ENCODE measurements at regions not wholly inside any gene's neighbourhood (a gene's known extent, or its start where the extent isn't known, plus 50 kb on each side); places are given as distances from the start of the nearest gene placed in this dataset.
A peak's percentile ranks its signal among the peaks of the same experiment; 100 is the strongest.

DNA sequence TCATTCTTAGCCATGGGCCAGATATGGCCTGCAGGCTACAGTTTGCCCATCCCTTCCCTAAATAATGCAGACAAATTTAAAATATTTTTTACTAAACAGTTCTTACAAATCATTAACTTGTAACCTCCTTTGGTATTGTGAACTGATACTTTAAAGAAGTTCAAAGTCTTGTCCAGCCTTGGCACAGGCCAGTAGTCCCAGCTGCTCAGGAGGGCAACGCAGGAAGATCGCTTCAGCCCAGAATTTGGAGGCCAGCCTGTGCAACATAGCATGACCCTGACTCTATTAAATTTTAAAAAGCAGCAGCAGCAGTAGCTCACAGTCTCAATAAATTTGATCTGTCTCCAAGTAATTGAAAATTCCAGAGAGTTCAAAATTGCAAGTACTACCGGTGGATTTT lies 83.7 kb upstream of the ARHGAP32 start:
- in situ Hi-C loops (cut with MboI; ENCODE audit: low sequenced_read_pairs in 4 of 4) (no loop called here), intact Hi-C loops (cut with DNase I; ENCODE audit: low total_unique reads) (loop anchor here (5.0 kb wide), 1 partner anchor 56 kb away; no protein-coding TSS in a partner anchor)
- no peak for ATAC-seq
- Histone ChIP-seq H3K9me3 (no peaks in the 10 kb centered on the region), H3K27me3 (no peaks in the 10 kb centered on the region), H3K27ac (peak overlapping the region in 1 of 4 donors; percentile 2), H3K36me3 (no peaks in the 10 kb centered on the region), H3K4me1 (peaks cover 53 to 54% of the 10 kb centered on the region in 2 donors), H3K4me3 (no peak overlapping the region)
- no peak for DNase-seq
- no peak for TF ChIP-seq POLR2A (IDR thresholded peaks at IDR 0.05)
- TF ChIP-seq, protein P1, sequence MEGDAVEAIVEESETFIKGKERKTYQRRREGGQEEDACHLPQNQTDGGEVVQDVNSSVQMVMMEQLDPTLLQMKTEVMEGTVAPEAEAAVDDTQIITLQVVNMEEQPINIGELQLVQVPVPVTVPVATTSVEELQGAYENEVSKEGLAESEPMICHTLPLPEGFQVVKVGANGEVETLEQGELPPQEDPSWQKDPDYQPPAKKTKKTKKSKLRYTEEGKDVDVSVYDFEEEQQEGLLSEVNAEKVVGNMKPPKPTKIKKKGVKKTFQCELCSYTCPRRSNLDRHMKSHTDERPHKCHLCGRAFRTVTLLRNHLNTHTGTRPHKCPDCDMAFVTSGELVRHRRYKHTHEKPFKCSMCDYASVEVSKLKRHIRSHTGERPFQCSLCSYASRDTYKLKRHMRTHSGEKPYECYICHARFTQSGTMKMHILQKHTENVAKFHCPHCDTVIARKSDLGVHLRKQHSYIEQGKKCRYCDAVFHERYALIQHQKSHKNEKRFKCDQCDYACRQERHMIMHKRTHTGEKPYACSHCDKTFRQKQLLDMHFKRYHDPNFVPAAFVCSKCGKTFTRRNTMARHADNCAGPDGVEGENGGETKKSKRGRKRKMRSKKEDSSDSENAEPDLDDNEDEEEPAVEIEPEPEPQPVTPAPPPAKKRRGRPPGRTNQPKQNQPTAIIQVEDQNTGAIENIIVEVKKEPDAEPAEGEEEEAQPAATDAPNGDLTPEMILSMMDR (IDR thresholded peaks at IDR 0.05 in 4 of 5, conservative IDR thresholded peaks at IDR 0.05 in 1 of 5) = no peak

DNA sequence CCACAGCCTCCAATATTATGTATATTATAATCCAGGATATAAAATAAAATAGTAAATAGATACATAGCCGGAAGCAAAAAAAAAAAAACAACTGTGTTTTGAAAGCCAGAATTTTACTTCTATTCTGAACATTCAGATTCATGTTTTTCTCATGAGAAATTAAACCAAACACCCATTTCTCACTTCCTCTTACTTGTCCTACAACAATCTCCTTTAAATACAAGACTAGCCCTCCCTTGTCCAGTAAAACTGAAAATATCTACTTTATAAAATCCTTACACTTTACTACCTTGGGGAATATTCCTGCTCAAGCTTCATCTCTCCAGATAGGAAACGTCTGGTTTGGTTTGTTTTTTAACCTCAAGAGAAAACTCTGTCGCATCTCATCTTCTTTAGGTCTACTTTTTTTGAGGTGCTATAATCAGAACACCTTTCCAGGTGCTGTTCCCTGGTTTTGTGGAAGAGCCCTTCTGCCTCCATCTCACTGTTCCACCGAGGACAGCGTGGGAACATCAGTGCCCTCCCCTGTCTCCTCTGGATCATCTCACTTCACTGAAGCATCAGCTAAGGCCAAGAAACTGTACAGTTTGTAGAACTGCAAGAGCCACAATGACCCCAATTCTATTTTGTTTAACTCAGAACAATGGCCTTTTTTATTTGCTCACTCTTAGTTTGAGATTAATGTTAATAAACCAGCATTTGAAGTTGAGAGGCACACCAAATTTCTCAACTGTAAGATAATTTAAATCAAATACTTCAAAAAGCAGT lies 82.0 kb upstream of the ARHGAP32 start:
- no peaks in the 10 kb centered on the region for H3K27me3 ChIP-seq
- DNase-seq = no peak
- H3K36me3 ChIP-seq = no peaks in the 10 kb centered on the region
- in situ Hi-C loops (cut with MboI; ENCODE audit: low sequenced_read_pairs in 4 of 4) (no loop called here), intact Hi-C loops (cut with DNase I; ENCODE audit: low total_unique reads) (no loop called here)
- peaks cover 47 to 53% of the 10 kb centered on the region in 2 donors for H3K4me1 ChIP-seq
- H3K27ac ChIP-seq = no peak overlapping the region
- no peaks in the 10 kb centered on the region for H3K9me3 ChIP-seq
- no peak overlapping the region for H3K4me3 ChIP-seq
- TF ChIP-seq, protein P1 (IDR thresholded peaks at IDR 0.05 in 4 of 5, conservative IDR thresholded peaks at IDR 0.05 in 1 of 5) = no peak
- no peak for TF ChIP-seq POLR2A (IDR thresholded peaks at IDR 0.05)
- no peak for ATAC-seq

DNA sequence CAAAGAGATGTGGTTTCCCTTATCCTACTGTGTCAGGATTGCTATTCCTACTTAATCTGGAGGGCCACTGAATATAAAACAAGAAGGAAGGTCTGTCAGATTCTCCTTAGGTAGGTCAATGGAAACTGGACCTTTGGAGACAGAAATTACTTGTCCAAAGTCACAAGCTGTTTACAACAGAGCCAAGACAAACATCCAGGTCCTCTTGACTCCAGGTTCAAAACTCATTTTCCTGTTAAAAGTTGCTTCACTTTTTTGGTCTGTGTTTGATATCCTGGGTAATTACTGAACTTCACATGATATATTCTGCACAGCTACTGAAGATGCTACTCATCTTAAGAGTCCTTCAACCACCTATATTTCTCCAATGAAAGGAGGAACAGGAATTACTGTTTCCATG lies 81.2 kb upstream of the ARHGAP32 start:
- Histone ChIP-seq H3K27me3 (no peaks in the 10 kb centered on the region), H3K36me3 (no peaks in the 10 kb centered on the region), H3K9me3 (no peaks in the 10 kb centered on the region), H3K4me1 (peaks cover 44 to 53% of the 10 kb centered on the region in 2 donors), H3K4me3 (no peak overlapping the region), H3K27ac (no peak overlapping the region)
- no peak for ATAC-seq
- in situ Hi-C loops (cut with MboI; ENCODE audit: low sequenced_read_pairs in 4 of 4) = no loop called here
- no peak for DNase-seq
- intact Hi-C loops (cut with DNase I; ENCODE audit: low total_unique reads) = no loop called here
- TF ChIP-seq, protein P1 (IDR thresholded peaks at IDR 0.05 in 4 of 5, conservative IDR thresholded peaks at IDR 0.05 in 1 of 5) = no peak
- no peak for TF ChIP-seq POLR2A (IDR thresholded peaks at IDR 0.05)

DNA sequence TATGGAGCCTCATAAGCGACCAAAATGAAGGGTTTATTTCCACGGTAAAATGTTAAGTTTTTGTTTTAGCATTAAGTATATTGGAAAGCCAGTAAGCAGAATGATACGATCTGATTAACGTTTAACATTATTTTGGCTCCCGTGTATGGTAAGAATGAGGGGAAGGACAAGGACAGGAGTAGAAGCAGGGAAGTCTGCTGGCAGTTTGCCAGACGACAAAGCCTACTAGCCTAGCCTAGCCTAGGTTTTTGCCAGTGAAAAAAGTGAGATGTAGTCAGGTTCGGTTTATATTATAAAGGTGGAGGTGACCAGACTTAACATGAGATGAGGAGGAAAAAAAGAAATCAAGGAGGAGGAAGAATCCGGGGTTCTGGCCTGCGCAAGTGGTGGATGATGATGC lies 78.9 kb upstream of the ARHGAP32 start:
- no peaks in the 10 kb centered on the region for H3K9me3 ChIP-seq
- no peak overlapping the region for H3K4me3 ChIP-seq
- H3K4me1 ChIP-seq = peaks cover 24 to 32% of the 10 kb centered on the region in 2 donors
- ATAC-seq = no peak
- in situ Hi-C loops (cut with MboI; ENCODE audit: low sequenced_read_pairs in 4 of 4) = no loop called here
- H3K27ac ChIP-seq = no peak overlapping the region
- TF ChIP-seq, protein P1 (IDR thresholded peaks at IDR 0.05 in 4 of 5, conservative IDR thresholded peaks at IDR 0.05 in 1 of 5) = no peak
- no peak for TF ChIP-seq POLR2A (IDR thresholded peaks at IDR 0.05)
- intact Hi-C loops (cut with DNase I; ENCODE audit: low total_unique reads) = no loop called here
- no peak for DNase-seq
- no peaks in the 10 kb centered on the region for H3K27me3 ChIP-seq
- H3K36me3 ChIP-seq = no peaks in the 10 kb centered on the region

Measured in gastrocnemius medialis (tissue), 4 donors.